ENCODE measurements at regions not wholly inside any gene's neighbourhood (a gene's known extent, or its start where the extent isn't known, plus 50 kb on each side); places are given as distances from the start of the nearest gene placed in this dataset.

- no peak for TF ChIP-seq TBL1XR1 (IDR thresholded peaks at IDR 0.05; ENCODE audit: borderline replicate concordance, low read length, partially characterized antibody)
Observed at GRCh38 chr2:120894966-120895365, 159.3 kb downstream of the GLI2 start (continued).

- Histone ChIP-seq H3K4me2 (ENCODE audit: low read depth, low read length) (no peak overlapping the region), H3K4me3 (replicated peaks in 1 of 3; ENCODE audit: insufficient read depth in 1 of 3, low read depth in 2 of 3, low read length in 3 of 3) (no peak overlapping the region), H3K36me3 (replicated peaks in 1 of 2; ENCODE audit: control insufficient read depth in 1 of 2, insufficient read depth in 2 of 2, low read length in 2 of 2) (no peaks in the 10 kb centered on the region), H4K20me1 (ENCODE audit: insufficient read depth, low read length) (no peaks in the 10 kb centered on the region; the same call in 1 of the 2 replicates), H3K9me3 (ENCODE audit: low read length) (no peaks in the 10 kb centered on the region), H2AFZ (ENCODE audit: low read length) (no peak overlapping the region), H3K4me1 (ENCODE audit: insufficient read depth, low read length) (no peaks in the 10 kb centered on the region), H3K27ac (ENCODE audit: extremely low read length, insufficient read depth, low read length) (no peak overlapping the region), H3K79me2 (ENCODE audit: insufficient read depth, low read length) (no peaks in the 10 kb centered on the region), H3K9ac (ENCODE audit: insufficient read depth, low read depth, low read length) (no peak overlapping the region), H3K27me3 (ENCODE audit: control insufficient read depth in 1 of 2, insufficient read depth in 2 of 2, low read length in 2 of 2) (peaks cover 10 to 58% of the 10 kb centered on the region in 2 experiments)
- in situ Hi-C loops (cut with HindIII; ENCODE audit: extremely low pct_ligation_motif_present, low pct_unique_long_range_greater_than_20kb) = no loop called here
- ChIA-PET POLR2A (no interaction called here), CTCF (ENCODE audit: low intra/inter-chr PET ratio, low total read pairs) (no interaction called here)
- DNase-seq (ENCODE audit: low spot score) (no peak), FAIRE-seq (no peak), ATAC-seq (no peak)
- intact Hi-C loops (cut with micrococcal nuclease; ENCODE audit: unreplicated experiment) = no loop called here
- WGBS (ENCODE audit: low lambda C conversion rate) = 24% methylated on average over 3 of the region's 3 CpGs
- BruUV-seq (replicated peaks) = no TSS peak
- TF ChIP-seq, protein P1, sequence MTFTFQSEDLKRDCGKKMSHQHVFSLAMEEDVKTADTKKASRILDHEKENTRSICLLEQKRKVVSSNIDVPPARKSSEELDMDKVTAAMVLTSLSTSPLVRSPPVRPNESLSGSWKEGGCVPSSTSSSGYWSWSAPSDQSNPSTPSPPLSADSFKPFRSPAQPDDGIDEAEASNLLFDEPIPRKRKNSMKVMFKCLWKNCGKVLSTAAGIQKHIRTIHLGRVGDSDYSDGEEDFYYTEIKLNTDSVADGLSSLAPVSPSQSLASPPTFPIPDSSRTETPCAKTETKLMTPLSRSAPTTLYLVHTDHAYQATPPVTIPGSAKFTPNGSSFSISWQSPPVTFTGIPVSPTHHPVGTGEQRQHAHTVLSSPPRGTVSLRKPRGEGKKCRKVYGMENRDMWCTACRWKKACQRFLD (CRISPR knock-in tag; IDR thresholded peaks at IDR 0.05; ENCODE audit: borderline replicate concordance) = no peak
- TF ChIP-seq ZSCAN5A (CRISPR knock-in tag; IDR thresholded peaks at IDR 0.05; ENCODE audit: borderline replicate concordance) (no peak), THYN1 (CRISPR knock-in tag; IDR thresholded peaks at IDR 0.05; ENCODE audit: borderline replicate concordance, low read depth) (no peak), KLF13 (CRISPR knock-in tag; IDR thresholded peaks at IDR 0.05) (no peak), MBNL3 (CRISPR knock-in tag; conservative IDR thresholded peaks at IDR 0.05) (no peak), HBP1 (CRISPR knock-in tag; IDR thresholded peaks at IDR 0.05; ENCODE audit: low read depth) (no peak), SMAD9 (CRISPR knock-in tag; IDR thresholded peaks at IDR 0.05) (no peak), HNRNPLL (IDR thresholded peaks at IDR 0.05; ENCODE audit: low read depth, low read length, poor library complexity, severe bottlenecking) (no peak), ZNF792 (CRISPR knock-in tag; IDR thresholded peaks at IDR 0.05) (no peak), JDP2 (CRISPR knock-in tag; IDR thresholded peaks at IDR 0.05; ENCODE audit: borderline replicate concordance) (no peak), HDAC2 (CRISPR knock-in tag; IDR thresholded peaks at IDR 0.05) (no peak), HIC2 (CRISPR knock-in tag; IDR thresholded peaks at IDR 0.05; ENCODE audit: low read depth) (no peak), ZNF224 (CRISPR knock-in tag; IDR thresholded peaks at IDR 0.05) (no peak), BHLHE40 (IDR thresholded peaks at IDR 0.05; ENCODE audit: low read length) (no peak), HOXD1 (CRISPR knock-in tag; IDR thresholded peaks at IDR 0.05) (no peak)
- TF ChIP-seq, protein P2, sequence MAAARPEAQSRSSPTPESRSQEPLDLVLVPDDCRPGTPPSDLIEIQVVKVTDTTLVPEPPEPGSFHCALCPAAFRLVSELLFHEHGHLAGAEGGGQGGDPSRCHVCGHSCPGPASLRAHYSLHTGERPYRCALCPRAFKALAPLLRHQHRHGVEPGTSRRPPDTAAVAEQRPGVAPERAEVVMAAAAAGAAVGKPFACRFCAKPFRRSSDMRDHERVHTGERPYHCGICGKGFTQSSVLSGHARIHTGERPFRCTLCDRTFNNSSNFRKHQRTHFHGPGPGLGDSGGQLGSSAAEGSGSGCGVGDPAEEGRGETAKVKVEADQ (CRISPR knock-in tag; IDR thresholded peaks at IDR 0.05; ENCODE audit: borderline replicate concordance) = no peak
- TF ChIP-seq, protein P3, sequence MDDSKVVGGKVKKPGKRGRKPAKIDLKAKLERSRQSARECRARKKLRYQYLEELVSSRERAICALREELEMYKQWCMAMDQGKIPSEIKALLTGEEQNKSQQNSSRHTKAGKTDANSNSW (CRISPR knock-in tag; IDR thresholded peaks at IDR 0.05; ENCODE audit: borderline replicate concordance) = no peak
Observed at GRCh38 chr2:120896126-120896525, 160.5 kb downstream of the GLI2 start.

Measured in HepG2 (cell line).